CD4-positive, alpha-beta T cell (primary cell): ENCODE measurements at regions not wholly inside any gene's neighbourhood (a gene's known extent, or its start where the extent isn't known, plus 50 kb on each side); places are given as distances from the start of the nearest gene placed in this dataset.

Experiments used
- ATAC-seq: fragments of 200-7000 bp; cut with Tn5 transposase; one replicate; pipeline ENCODE4 v1.10.0; 2022; ENCODE audit warnings: mild to moderate bottlenecking; ENCODE audit not compliant: poor library complexity
- CTCF ChIA-PET: fragments of 350-600 bp; sonication (Branson Sonifier 250); formaldehyde crosslinking; loops from one replicate; lab custom pipeline; 2021; ENCODE audit warnings: antibody characterized with exemption, inconsistent platforms; lab: Charles Lee
- POLR2A ChIA-PET: fragments of 350-600 bp; sonication (Branson Sonifier 250); formaldehyde crosslinking; loops from one replicate; lab custom pipeline; 2021; ENCODE audit warnings: antibody characterized with exemption, inconsistent platforms; lab: Charles Lee
- DNase-seq, 14 experiments: peaks; one replicate each; pipeline ENCODE4 v3.0.0-alpha.2; 2013 to 2020; ENCODE audit warnings: mixed read lengths in 2 of 14
- H3K27ac ChIP-seq, 2 donors: one replicate each; pipeline versions ENCODE4 v1.5.1 to v1.7.0; 2013; ENCODE audit warnings: low read length in 2 of 2, low read depth in 1 of 2, mild to moderate bottlenecking in 1 of 2
- H3K27me3 ChIP-seq, 2 experiments: 1 replicate in 1 of 2; 2 replicates in 1 of 2; pipeline versions ENCODE4 v1.6.1 to v1.7.0; 2013; ENCODE audit warnings: low read length in 2 of 2, control low read depth in 1 of 2, mild to moderate bottlenecking in 1 of 2, moderate library complexity in 1 of 2; ENCODE audit not compliant: insufficient read depth in 2 of 2, control insufficient read depth in 1 of 2
- H3K36me3 ChIP-seq: one replicate; pipeline ENCODE4 v1.6.1; 2013; ENCODE audit warnings: low read length, control low read depth; ENCODE audit not compliant: insufficient read depth
- H3K4me1 ChIP-seq: one replicate; pipeline ENCODE4 v1.6.1; 2013; ENCODE audit warnings: low read length, control low read depth; ENCODE audit not compliant: insufficient read depth
- H3K4me3 ChIP-seq: one replicate; pipeline ENCODE4 v1.5.1; 2013; ENCODE audit warnings: mild to moderate bottlenecking, low read length, moderate library complexity
- H3K9me3 ChIP-seq, 2 experiments: 1 replicate in 1 of 2; 2 replicates in 1 of 2; pipeline versions ENCODE4 v1.6.1 to v1.7.0; 2013; ENCODE audit warnings: low read length in 2 of 2, mild to moderate bottlenecking in 2 of 2, control low read depth in 1 of 2, moderate library complexity in 1 of 2; ENCODE audit not compliant: control insufficient read depth in 1 of 2, insufficient read depth in 1 of 2
- H3K27ac Mint-ChIP-seq: one replicate; pipeline ENCODE4 v1.8.0; 2020; ENCODE audit warnings: mixed read lengths
- H3K27me3 Mint-ChIP-seq: one replicate; pipeline ENCODE4 v1.8.0; 2021; ENCODE audit warnings: mixed read lengths
- H3K36me3 Mint-ChIP-seq: one replicate; pipeline ENCODE4 v1.8.0; 2021; ENCODE audit warnings: low read depth, mixed read lengths
- H3K4me1 Mint-ChIP-seq: one replicate; pipeline ENCODE4 v1.8.0; 2021; ENCODE audit warnings: low read depth, mixed read lengths
- H3K4me3 Mint-ChIP-seq: one replicate; pipeline ENCODE4 v1.8.0; 2020; ENCODE audit warnings: mild to moderate bottlenecking, mixed read lengths
- H3K9me3 Mint-ChIP-seq: one replicate; pipeline ENCODE4 v1.8.0; 2020; ENCODE audit warnings: mixed read lengths
- CTCF ChIP-seq: fragments of 200-600 bp; IDR thresholded peaks from one replicate; pipeline ENCODE4 v1.8.0; 2022; ENCODE audit warnings: antibody characterized with exemption, mild to moderate bottlenecking
- intact Hi-C, 2 experiments: fragments of 100-400 bp; cut with DNase I in 1 of 2; cut with micrococcal nuclease in 1 of 2; formaldehyde crosslinking; loops; one replicate each; pipeline versions ENCODE4 v1.15.1 to v1.9.0; 2023 to 2025; cut with DNase I, micrococcal nuclease

DNA sequence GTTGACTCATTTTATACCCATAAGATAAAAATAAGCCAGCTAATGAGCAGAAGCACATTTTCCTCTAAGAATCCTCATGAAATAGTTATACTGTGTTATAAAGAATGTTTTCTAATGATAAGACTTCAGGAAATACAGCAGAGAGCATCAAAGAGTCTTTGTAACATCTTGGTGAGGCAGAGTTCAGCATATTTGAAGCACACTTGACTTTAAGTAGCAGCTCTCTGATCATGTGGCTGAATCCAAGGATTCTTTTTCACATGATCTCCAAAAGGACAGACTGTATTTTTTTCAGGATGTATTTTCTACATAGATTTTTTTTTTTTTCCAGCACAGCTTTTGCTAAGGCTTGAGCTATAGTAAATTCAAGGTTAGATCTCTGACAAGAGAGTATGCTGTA lies 195.1 kb downstream of the SI start:
- intact Hi-C loops = no loop called here
- no peaks in the 10 kb centered on the region for H3K27me3 Mint-ChIP-seq
- Histone ChIP-seq H3K4me3 (no peak overlapping the region), H3K36me3 (no peaks in the 10 kb centered on the region), H3K9me3 (no peaks in the 10 kb centered on the region), H3K27me3 (no peaks in the 10 kb centered on the region), H3K4me1 (no peaks in the 10 kb centered on the region), H3K27ac (no peak overlapping the region)
- H3K27ac Mint-ChIP-seq = no peak overlapping the region
- H3K4me1 Mint-ChIP-seq = no peaks in the 10 kb centered on the region
- CTCF ChIA-PET = no interaction called here
- no peak for TF ChIP-seq CTCF
- no peak overlapping the region for H3K4me3 Mint-ChIP-seq
- no peak for DNase-seq
- ATAC-seq = no peak
- H3K36me3 Mint-ChIP-seq = no peaks in the 10 kb centered on the region
- POLR2A ChIA-PET = no interaction called here
- H3K9me3 Mint-ChIP-seq = peaks cover 5% of the 10 kb centered on the region

DNA sequence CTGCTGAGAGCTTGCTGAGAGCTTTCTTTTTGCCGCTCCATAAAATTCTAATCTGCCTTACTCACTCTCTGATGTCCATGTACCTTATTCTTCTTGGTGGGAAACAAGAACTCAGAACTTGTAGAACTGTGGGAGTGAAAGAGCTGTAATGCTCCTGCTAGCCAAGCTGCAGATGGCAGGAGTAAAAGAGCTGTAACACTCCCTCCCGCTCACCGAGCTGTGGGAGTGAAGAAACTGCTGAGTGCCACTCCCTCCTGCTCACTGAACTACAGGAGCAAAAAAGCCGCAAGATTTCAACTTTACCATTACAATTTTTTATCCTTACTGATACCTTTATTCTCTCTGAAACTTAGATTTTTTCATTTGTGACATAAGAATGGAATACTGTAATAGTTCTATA lies 199.1 kb downstream of the SI start:
- H3K4me1 ChIP-seq = no peaks in the 10 kb centered on the region
- no peak for ATAC-seq
- H3K9me3 ChIP-seq = no peaks in the 10 kb centered on the region
- intact Hi-C loops = no loop called here
- no peak overlapping the region for H3K4me3 ChIP-seq
- no peak overlapping the region for H3K4me3 Mint-ChIP-seq
- H3K4me1 Mint-ChIP-seq = no peaks in the 10 kb centered on the region
- no peaks in the 10 kb centered on the region for H3K36me3 Mint-ChIP-seq
- POLR2A ChIA-PET = no interaction called here
- no peak overlapping the region for H3K27ac ChIP-seq
- CTCF ChIA-PET = no interaction called here
- DNase-seq = no peak
- no peaks in the 10 kb centered on the region for H3K27me3 ChIP-seq
- H3K36me3 ChIP-seq = no peaks in the 10 kb centered on the region
- no peak for TF ChIP-seq CTCF
- no peaks in the 10 kb centered on the region for H3K27me3 Mint-ChIP-seq
- H3K27ac Mint-ChIP-seq = no peak overlapping the region
- peaks cover 4% of the 10 kb centered on the region for H3K9me3 Mint-ChIP-seq

- TF ChIP-seq CTCF = no peak
- no peaks in the 10 kb centered on the region for H3K36me3 Mint-ChIP-seq
- Histone ChIP-seq H3K9me3 (peaks cover 0 to 13% of the 10 kb centered on the region in 2 experiments), H3K4me1 (no peaks in the 10 kb centered on the region), H3K27ac (no peak overlapping the region), H3K36me3 (no peaks in the 10 kb centered on the region), H3K4me3 (no peak overlapping the region), H3K27me3 (no peaks in the 10 kb centered on the region)
- peaks cover 13% of the 10 kb centered on the region for H3K9me3 Mint-ChIP-seq
- ATAC-seq (no peak), DNase-seq (no peak)
- no peaks in the 10 kb centered on the region for H3K27me3 Mint-ChIP-seq
- intact Hi-C loops = no loop called here
- H3K4me1 Mint-ChIP-seq = no peaks in the 10 kb centered on the region
- POLR2A ChIA-PET = no interaction called here
- H3K27ac Mint-ChIP-seq = no peak overlapping the region
- CTCF ChIA-PET = no interaction called here
- H3K4me3 Mint-ChIP-seq = no peak overlapping the region
Measured at GRCh38 chr3:164864454-164864853, 213.8 kb downstream of the SI start.
